Activated naive CD4-positive, alpha-beta T cell treated with Interleukin-2 at 50 U/mL for 16 hours (primary cell): ENCODE measurements at regions not wholly inside any gene's neighbourhood (a gene's known extent, or its start where the extent isn't known, plus 50 kb on each side); places are given as distances from the start of the nearest gene placed in this dataset.
"Not testable (repeated sequence)": the region's sequence is repeated elsewhere in the genome, so short reads cannot be mapped to it uniquely, and the experiment has no call there.

Source experiments
- DNase-seq: peaks from one replicate; pipeline ENCODE4 v3.0.0-alpha.2; 2020

DNA sequence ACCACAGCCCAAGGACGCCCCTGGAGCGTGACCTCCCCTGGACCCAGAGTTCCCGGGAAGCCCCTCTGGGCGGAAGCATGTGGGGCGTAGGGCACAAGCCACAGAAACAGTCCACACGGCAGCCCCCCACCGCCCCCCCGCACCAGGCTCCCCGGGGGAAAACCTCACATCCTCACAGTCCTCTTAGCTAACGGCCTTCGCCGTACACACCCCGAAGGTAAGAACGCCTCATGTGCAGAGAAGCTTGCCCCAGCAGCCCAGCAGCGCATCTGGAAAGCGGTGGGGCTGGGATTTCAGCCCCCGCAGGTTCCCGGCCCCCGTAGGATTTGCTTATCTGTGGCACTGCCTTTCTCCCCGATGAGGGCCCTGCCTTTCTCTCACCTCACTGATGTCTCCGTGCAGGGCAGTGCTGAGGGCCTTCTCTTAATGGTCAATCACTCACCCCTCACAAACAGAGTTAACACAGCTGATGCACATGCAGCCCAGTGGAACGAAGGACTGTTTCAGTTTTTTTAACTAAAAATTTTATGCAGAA, 309.2 kb downstream of the BRD1 start:
- no peak for DNase-seq

GRCh38 chr22:49517667-49518185, 309.9 kb downstream of the BRD1 start:
- DNase-seq, result no peak

DNA sequence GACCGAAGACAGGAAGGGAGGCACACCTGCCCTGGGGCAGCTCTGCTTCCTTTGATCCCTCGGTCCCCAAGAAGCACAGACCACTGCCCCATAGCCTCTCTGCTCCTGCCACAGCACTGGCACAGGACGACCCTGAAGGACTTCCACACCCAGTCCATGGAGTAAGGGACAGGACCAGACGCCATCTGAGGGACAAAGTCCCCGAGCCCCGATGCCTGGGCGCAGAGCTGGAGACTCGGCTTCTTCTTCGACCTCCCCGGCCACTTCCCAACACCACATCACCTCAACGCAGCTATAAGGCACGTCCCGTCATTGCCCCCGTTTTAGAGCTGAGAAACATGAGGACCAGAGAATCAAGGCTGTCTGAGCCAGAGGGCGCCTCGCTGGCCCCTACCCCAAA, 310.5 kb downstream of the BRD1 start:
- no peak for DNase-seq

GRCh38 chr22:49515475-49515874, 312.2 kb downstream of the BRD1 start:
- DNase-seq, result no peak

GRCh38 chr22:49514641-49515040, 313.0 kb downstream of the BRD1 start:
- DNase-seq, result no peak

DNA sequence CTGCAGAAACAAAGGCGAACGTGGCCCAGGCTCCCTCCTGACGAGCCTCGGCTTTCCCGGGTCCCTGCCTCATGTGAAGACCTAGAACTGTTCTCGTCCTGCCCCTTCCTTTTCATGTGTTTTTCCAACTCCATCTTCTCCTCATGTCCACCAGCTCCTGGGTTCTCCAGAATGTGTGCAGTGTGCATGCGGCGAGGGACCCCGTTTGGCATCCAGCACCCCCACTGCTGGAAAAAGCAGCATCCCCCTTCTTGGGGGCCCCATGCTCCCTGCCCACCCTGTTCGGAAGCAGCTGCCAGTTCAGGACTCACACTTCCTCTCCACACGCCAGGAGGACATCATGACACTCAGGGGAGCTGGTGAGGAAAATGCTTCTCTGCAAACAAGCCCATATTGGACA, 313.5 kb downstream of the BRD1 start:
- no peak for DNase-seq

DNA sequence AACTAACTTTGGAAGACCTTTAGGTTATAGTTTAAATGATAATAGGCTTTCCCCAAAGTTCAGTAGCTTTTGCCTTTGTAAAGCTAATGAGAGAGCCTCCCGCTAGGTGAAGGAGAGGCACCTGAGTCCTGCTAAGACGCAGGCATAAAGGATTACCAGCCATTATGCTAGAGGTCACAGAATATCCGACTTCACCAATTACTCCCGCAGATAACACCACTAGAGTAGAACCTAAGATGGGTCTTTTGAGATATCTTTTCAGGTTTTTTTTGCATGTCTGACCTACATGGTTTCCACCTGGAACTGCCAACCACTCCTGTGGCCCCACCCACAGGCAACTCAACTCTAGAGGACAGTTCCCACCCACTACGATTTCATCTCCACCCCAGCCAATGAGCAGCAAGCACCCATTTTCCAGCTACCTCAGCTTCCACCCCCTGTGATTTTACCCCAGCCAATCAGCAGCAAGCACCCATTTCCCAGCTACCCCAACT, 314.3 kb downstream of the BRD1 start:
- DNase-seq, result no peak

DNA sequence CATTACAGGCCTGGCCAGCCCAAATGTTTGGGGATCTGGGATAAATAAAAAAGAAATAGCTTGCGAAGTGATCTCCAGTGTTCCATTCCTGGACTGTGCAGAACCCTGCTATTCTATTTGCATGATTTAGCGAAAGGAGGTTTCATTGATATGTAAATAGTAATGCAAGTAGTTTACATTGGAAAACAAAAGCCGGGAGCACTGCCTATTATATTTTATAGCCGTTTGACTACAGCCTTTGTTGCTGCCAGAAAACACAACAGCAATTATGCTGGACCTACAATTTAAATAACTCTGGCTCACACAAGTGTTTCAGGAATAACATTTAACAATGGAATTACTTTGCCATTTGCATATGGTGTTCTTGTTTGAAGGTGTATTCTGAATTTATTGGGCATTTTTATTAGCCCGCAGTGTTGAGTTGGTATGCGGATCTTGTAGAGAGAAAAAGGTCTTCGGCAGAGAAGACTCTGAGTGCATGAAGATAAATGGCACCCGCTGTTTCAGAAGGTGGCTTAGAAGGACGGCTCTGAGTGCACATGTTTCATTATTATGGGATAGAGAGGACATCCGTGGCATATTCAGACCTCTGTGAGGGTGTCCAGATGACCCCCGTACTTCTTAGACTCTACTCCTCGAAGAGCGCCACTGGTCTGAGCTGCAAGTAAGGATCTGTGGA, 315.0 kb downstream of the BRD1 start:
- DNase-seq, result no peak

DNA sequence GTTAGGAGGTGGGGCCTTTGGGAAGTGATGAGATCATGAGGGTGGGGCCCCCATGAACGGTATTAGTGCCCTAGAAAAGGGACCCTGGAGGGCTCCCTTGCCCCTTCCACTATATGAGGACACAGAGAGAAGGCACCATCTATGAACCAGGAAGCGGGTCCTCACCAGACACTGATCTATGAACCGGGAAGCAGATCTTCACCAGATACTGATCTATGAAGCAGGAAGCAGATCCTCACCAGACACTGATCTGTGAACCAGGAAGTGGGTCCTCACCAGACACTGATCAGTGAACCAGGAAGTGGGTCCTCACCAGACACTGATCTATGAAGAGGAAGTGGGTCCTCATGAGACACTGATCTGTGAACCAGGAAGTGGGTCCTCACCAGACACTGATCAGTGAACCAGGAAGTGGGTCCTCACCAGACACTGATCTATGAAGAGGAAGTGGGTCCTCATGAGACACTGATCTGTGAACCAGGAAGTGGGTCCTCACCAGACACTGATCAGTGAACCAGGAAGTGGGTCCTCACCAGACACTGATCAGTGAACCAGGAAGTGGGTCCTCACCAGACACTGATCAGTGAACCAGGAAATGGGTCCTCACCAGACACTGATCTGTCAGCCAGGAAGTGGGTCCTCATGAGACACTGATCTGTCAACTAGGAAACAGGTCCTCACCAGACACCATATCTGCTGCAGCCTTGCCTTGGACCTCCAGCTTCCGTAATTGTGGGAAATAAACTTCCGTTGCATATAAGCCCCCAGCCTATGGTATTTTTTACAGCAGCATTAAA, 316.1 kb downstream of the BRD1 start:
- DNase-seq, result not testable (repeated sequence)

GRCh38 chr22:49510718-49511117, 317.0 kb downstream of the BRD1 start:
- DNase-seq, result no peak

DNA sequence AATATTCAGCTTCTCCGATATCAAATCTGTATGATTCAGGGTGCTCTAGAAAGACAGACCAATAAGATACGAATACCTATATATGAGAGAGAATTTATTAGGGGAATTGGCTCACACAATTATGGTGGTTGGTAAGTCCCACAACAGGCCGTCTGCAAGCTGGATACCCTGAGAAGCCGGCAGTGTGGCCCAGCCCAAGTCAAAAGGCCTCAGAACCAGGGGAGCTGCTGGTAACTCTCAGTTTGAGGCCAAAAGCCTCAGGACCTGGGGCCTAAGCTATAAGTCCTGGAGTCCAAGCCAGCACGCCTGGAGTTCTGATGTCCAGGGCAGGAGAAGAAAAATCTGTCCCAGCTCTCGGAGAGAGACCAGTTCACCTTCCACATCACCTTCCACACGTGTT, 318.7 kb downstream of the BRD1 start:
- DNase-seq, result no peak

GRCh38 chr22:49508561-49508960, 319.1 kb downstream of the BRD1 start:
- DNase-seq, result no peak

- no peak for DNase-seq
Observed at GRCh38 chr22:49507607-49508292, 319.9 kb downstream of the BRD1 start.

DNA sequence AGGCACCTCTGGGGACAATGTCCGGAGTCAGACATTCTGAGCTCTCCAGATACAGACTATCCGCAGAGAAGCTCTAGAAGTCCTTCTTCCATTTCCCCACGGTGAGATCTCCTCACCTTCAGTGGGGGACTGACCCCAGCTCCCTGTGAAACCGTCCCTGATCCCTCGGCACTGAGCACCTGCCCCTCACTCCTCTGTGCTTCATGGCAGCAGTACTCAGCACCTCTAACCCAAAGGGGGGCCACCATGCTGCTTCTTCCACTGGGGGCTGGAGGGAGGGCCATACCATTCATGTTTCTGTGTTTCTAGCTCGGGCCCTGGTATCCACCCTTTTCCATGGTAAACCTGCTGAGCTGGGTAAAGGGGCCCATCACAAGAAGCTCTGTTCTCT, 321.7 kb downstream of the BRD1 start:
- DNase-seq, result no peak

GRCh38 chr22:49505337-49506009, 322.2 kb downstream of the BRD1 start:
- DNase-seq, result no peak

DNA sequence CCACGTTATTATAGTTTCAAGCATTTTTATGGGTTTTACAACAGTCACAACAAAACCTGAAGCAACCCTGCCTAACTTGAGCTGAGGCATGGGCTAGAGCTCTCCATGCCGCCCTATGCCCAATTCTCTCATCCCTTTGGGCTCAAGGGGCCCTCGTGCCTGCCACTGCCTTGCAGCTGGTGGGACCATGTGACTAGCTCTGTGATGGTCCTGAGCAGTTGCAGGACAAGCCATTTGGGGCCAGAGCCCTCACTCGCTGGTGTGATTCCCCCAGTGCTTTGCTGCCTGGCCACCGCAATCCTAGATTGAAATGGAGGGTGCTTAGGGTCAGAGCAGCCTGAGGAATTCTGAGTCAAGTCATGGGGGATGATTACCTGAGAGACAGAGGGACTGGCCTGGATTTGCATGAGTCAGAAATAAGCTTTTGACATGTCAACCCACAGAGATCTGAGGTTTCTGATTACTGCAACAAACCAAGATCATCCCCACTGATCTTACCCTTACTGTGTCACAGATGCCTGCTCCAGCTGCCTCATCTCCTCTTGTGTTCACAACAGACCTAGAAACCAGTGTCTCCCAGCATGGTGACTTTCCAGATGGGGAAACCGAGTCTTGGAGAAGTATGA, 323.7 kb downstream of the BRD1 start:
- no peak for DNase-seq

DNA sequence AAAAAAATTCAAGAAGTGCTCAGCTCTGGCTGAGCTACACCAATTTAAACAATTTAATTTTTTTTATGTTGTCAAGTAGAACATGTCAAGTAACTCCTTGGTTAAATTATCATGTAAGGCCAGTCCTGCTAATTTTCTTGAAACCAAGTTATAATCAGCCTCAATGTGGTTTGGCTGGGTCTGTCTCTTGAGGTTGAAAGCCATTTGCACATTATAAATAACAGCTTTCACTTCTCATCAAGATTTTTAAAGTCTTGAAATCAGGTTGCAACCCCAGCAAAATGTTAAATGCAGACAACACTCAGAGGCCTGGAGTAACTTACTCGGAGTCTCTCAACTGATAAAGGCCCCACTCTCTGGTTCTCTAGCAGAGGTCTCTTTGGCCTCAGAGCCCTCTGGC, 324.4 kb downstream of the BRD1 start:
- DNase-seq, result no peak

- no peak for DNase-seq
Observed at GRCh38 chr22:49502126-49502826, 325.4 kb downstream of the BRD1 start.

DNA sequence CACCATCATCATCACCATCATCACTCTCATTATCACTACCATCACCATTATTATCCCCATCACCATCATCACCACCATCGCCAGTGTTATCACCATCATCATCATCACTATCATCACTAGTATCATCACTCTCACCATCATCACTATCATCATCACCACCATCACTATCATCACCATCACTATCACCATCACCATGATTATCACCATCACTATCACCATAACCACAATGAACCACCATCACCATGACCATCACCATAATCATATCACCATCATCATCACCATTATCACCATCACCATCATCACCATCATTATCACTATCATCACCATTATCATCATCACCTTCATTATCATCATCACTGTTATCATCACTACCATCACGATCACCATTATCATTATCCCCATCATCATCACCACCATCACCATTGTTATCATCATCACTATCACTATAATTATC, 326.7 kb downstream of the BRD1 start:
- no peak for DNase-seq

DNA sequence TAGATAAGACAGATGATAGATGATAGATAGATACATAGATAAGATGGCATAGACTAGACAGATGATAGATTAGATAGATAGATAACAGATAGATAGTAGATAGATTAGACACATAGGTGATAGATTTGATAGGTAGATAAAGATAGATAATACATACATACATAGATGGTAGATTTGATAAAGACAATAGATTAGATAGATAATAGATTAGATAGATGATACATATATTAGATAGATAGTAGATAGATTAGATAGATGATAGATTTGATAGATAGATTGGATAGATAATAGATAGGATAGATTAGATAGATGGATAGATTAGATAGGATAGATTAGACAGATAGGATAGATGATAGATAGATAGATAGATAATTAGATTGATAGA, 327.6 kb downstream of the BRD1 start:
- no peak for DNase-seq

DNA sequence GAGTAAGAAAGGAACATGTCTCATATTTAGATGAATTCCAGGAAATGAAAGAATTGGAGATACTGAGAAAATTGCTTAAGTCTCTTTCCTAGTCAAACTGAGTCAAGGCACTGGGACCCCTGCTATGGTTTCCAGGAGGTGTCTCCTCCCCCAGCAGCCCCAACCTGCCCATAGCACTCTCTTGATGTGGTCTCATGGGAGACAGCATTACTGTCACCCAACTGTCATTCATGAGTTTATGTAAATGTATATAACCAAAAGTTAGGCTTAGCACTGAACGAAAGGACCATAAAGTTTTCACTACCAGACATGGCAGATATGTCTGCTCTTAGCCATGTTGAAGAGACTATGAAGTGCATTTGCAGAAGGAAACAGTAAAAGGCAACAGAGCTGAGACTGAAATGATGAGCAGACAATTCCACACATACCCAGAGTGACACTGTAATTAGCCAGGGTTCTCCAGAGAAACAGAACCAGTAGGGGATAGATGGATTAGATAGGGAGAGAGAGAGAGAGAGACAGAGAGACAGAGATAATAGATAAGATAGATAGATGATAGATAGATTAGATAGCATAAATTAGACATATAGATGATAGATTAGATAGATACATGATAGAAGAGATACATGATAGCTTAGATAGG, 328.1 kb downstream of the BRD1 start:
- DNase-seq, result no peak
